ENCODE measurements at regions not wholly inside any gene's neighbourhood (a gene's known extent, or its start where the extent isn't known, plus 50 kb on each side); places are given as distances from the start of the nearest gene placed in this dataset.

GRCh38 chr5:100319885-100320284 is 215.3 kb upstream of the FAM174A start:
- TF ChIP-seq POLR2A (IDR thresholded peaks at IDR 0.05; ENCODE audit: low read length) = no peak
- TF ChIP-seq GATA1 (IDR thresholded peaks at IDR 0.05; ENCODE audit: low read depth, low read length) = no peak

Measured in erythroblast (primary cell).